Neural cell (in vitro differentiated cells): ENCODE measurements at regions not wholly inside any gene's neighbourhood (a gene's known extent, or its start where the extent isn't known, plus 50 kb on each side); places are given as distances from the start of the nearest gene placed in this dataset.

ENCODE experiments used
- H2AFZ ChIP-seq: fragments of 200-600, 300-800 bp; sonication (generic), shearing (Covaris generic); 2 replicates; pipeline ENCODE4 v1.6.0; 2014; ENCODE audit warnings: low read depth, mild to moderate bottlenecking, antibody characterized with exemption, low read length, moderate library complexity
- H3F3A ChIP-seq: fragments of 200-600 bp; shearing (Covaris generic); 2 replicates; pipeline ENCODE4 v1.6.1; 2016; ENCODE audit warnings: mild to moderate bottlenecking, moderate library complexity, mixed read lengths, antibody characterized with exemption, low read length; ENCODE audit not compliant: insufficient read depth, poor library complexity, severe bottlenecking
- H3K27ac ChIP-seq: fragments of 200-600, 300-800 bp; sonication (generic), shearing (Covaris generic); 2 replicates; pipeline ENCODE4 v1.5.1; 2014; ENCODE audit warnings: mild to moderate bottlenecking, low read length, moderate library complexity
- H3K27me3 ChIP-seq: fragments of 300-800, 200-600 bp; sonication (generic), shearing (Covaris generic); 2 replicates; pipeline ENCODE4 v1.6.0; 2014; ENCODE audit warnings: mild to moderate bottlenecking, low read depth, low read length, moderate library complexity; ENCODE audit not compliant: insufficient read depth
- H3K36me3 ChIP-seq: fragments of 300-800, 200-600 bp; sonication (generic), shearing (Covaris generic); 2 replicates; pipeline ENCODE4 v1.5.1; 2014; ENCODE audit warnings: mild to moderate bottlenecking, antibody characterized with exemption, low read length, moderate library complexity; ENCODE audit not compliant: insufficient read depth
- H3K4me2 ChIP-seq: fragments of 300-800, 200-600 bp; sonication (generic), shearing (Covaris generic); 2 replicates; pipeline ENCODE4 v1.6.0; 2014; ENCODE audit warnings: mild to moderate bottlenecking, low read length
- H3K4me3 ChIP-seq: fragments of 300-800, 200-600 bp; sonication (generic), shearing (Covaris generic); 2 replicates; pipeline ENCODE4 v1.5.1; 2014; ENCODE audit warnings: mild to moderate bottlenecking, low read length, moderate library complexity
- H3K79me2 ChIP-seq: fragments of 200-600 bp; shearing (Covaris generic); replicated peaks from 2 replicates; pipeline ENCODE4 v1.6.0; 2014; ENCODE audit warnings: mild to moderate bottlenecking, low read length, moderate library complexity; ENCODE audit not compliant: insufficient read depth
- H3K9ac ChIP-seq: fragments of 300-800, 200-600 bp; sonication (generic), shearing (Covaris generic); 2 replicates; pipeline ENCODE4 v1.6.1; 2016; ENCODE audit warnings: mild to moderate bottlenecking, low read length, mixed read lengths
- H3K9me2 ChIP-seq: fragments of 200-600 bp; shearing (Covaris generic); 2 replicates; pipeline ENCODE4 v1.6.1; 2016; ENCODE audit warnings: mild to moderate bottlenecking, low read length, mixed read lengths; ENCODE audit not compliant: insufficient read depth
- H3K9me3 ChIP-seq: fragments of 200-600, 300-800 bp; sonication (generic), shearing (Covaris generic); 2 replicates; pipeline ENCODE4 v1.6.1; 2016; ENCODE audit warnings: mild to moderate bottlenecking, mixed run types, low read length, moderate library complexity, mixed read lengths
- H4K20me1 ChIP-seq: fragments of 200-600 bp; shearing (Covaris generic); 2 replicates; pipeline ENCODE4 v1.6.1; 2016; ENCODE audit warnings: mild to moderate bottlenecking, mixed run types; ENCODE audit not compliant: insufficient read depth
- EP300 ChIP-seq: fragments of 450-650 bp; conservative IDR thresholded peaks from 2 replicates; pipeline ENCODE4 v1.6.1; 2014; ENCODE audit warnings: antibody characterized with exemption, mild to moderate bottlenecking, moderate library complexity; ENCODE audit not compliant: poor library complexity, severe bottlenecking
- EZH2 ChIP-seq: fragments of 200-600, 300-800 bp; shearing (Covaris generic), sonication (generic); IDR thresholded peaks from 2 replicates; pipeline ENCODE4 v1.6.1; 2014; ENCODE audit warnings: antibody characterized with exemption, low read length, borderline replicate concordance, mild to moderate bottlenecking; ENCODE audit not compliant: insufficient read depth, poor library complexity, severe bottlenecking
- MXI1 ChIP-seq: fragments of 450-650 bp; conservative IDR thresholded peaks from 2 replicates; pipeline ENCODE4 v1.6.1; 2014; ENCODE audit warnings: antibody characterized with exemption, mild to moderate bottlenecking; ENCODE audit not compliant: poor library complexity, severe bottlenecking
- POLR2AphosphoS5 ChIP-seq: IDR thresholded peaks from 2 replicates; pipeline ENCODE4 v1.6.1; 2012
- RAD21 ChIP-seq: fragments of 450-650 bp; conservative IDR thresholded peaks from 2 replicates; pipeline ENCODE4 v1.6.1; 2014; ENCODE audit warnings: antibody characterized with exemption, mild to moderate bottlenecking, moderate library complexity
- SMC3 ChIP-seq: fragments of 450-650 bp; conservative IDR thresholded peaks from 2 replicates; pipeline ENCODE4 v1.6.1; 2014; ENCODE audit warnings: antibody characterized with exemption, mild to moderate bottlenecking, moderate library complexity; ENCODE audit not compliant: poor library complexity
- TAF1 ChIP-seq: IDR thresholded peaks from 2 replicates; pipeline ENCODE4 v1.6.1; 2012; ENCODE audit warnings: low read depth
- TF ChIP-seq, protein P1 (sequence below): IDR thresholded peaks from 2 replicates; pipeline ENCODE4 v1.6.1; 2012; ENCODE audit warnings: borderline replicate concordance
- TF ChIP-seq, protein P2 (sequence below): fragments of 450-650 bp; IDR thresholded peaks from 2 replicates; pipeline ENCODE4 v1.5.1; 2014; ENCODE audit warnings: antibody characterized with exemption, mild to moderate bottlenecking, moderate library complexity; ENCODE audit not compliant: poor library complexity, severe bottlenecking

DNA sequence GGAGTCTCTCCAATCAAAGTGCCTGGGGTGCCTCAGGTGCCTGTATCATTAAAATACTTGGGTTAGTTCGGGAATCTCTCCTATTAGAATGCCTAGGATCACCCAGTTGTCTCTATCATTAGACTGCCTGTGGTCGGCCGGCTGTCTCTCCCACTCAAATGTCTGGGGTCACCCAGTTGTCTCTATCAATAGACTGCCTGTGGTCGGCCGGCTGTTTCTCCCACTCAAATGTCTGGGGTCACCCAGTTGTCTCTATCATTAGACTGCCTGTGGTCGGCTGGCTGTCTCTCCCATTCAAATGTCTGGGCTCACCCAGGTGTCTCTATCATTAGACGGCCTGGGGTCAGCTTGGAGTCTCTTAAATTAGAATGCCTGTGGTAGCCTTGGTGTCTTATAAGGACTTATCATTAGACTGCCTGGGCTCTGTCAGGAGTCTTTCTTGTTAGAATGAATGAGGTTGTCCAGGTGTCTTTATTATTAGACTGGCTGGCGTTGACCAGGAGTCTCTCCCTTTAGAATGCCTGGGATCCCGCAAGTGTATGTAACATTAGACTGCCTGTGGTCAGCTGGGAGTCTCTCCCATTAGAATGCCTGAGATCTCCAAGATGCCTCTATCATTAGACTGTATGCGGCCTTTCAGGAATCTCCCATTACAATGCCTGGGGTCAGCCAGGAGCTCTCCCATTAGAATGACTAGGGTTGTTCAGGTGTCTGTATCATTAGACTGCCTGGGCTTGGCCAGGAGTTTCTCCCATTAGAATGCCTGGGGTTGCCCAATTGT is 1555.5 kb downstream of the UQCRFS1 start:
- Histone ChIP-seq H3K4me2 (no peak overlapping the region), H3K9ac (no peak overlapping the region), H3K27me3 (no peaks in the 10 kb centered on the region), H4K20me1 (no peaks in the 10 kb centered on the region), H3K4me3 (no peak overlapping the region), H3K9me2 (no peaks in the 10 kb centered on the region), H3K36me3 (no peaks in the 10 kb centered on the region), H3K27ac (no peak overlapping the region), H3F3A (no peaks in the 10 kb centered on the region), H3K9me3 (no peaks in the 10 kb centered on the region), H3K79me2 (no peaks in the 10 kb centered on the region), H2AFZ (no peak overlapping the region)
- TF ChIP-seq EP300 (no peak), POLR2AphosphoS5 (no peak), SMC3 (no peak), EZH2 (no peak), MXI1 (no peak), RAD21 (no peak), TAF1 (no peak)
- TF ChIP-seq, protein P1, sequence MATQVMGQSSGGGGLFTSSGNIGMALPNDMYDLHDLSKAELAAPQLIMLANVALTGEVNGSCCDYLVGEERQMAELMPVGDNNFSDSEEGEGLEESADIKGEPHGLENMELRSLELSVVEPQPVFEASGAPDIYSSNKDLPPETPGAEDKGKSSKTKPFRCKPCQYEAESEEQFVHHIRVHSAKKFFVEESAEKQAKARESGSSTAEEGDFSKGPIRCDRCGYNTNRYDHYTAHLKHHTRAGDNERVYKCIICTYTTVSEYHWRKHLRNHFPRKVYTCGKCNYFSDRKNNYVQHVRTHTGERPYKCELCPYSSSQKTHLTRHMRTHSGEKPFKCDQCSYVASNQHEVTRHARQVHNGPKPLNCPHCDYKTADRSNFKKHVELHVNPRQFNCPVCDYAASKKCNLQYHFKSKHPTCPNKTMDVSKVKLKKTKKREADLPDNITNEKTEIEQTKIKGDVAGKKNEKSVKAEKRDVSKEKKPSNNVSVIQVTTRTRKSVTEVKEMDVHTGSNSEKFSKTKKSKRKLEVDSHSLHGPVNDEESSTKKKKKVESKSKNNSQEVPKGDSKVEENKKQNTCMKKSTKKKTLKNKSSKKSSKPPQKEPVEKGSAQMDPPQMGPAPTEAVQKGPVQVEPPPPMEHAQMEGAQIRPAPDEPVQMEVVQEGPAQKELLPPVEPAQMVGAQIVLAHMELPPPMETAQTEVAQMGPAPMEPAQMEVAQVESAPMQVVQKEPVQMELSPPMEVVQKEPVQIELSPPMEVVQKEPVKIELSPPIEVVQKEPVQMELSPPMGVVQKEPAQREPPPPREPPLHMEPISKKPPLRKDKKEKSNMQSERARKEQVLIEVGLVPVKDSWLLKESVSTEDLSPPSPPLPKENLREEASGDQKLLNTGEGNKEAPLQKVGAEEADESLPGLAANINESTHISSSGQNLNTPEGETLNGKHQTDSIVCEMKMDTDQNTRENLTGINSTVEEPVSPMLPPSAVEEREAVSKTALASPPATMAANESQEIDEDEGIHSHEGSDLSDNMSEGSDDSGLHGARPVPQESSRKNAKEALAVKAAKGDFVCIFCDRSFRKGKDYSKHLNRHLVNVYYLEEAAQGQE: no peak
- TF ChIP-seq, protein P2, sequence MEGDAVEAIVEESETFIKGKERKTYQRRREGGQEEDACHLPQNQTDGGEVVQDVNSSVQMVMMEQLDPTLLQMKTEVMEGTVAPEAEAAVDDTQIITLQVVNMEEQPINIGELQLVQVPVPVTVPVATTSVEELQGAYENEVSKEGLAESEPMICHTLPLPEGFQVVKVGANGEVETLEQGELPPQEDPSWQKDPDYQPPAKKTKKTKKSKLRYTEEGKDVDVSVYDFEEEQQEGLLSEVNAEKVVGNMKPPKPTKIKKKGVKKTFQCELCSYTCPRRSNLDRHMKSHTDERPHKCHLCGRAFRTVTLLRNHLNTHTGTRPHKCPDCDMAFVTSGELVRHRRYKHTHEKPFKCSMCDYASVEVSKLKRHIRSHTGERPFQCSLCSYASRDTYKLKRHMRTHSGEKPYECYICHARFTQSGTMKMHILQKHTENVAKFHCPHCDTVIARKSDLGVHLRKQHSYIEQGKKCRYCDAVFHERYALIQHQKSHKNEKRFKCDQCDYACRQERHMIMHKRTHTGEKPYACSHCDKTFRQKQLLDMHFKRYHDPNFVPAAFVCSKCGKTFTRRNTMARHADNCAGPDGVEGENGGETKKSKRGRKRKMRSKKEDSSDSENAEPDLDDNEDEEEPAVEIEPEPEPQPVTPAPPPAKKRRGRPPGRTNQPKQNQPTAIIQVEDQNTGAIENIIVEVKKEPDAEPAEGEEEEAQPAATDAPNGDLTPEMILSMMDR: no peak

DNA sequence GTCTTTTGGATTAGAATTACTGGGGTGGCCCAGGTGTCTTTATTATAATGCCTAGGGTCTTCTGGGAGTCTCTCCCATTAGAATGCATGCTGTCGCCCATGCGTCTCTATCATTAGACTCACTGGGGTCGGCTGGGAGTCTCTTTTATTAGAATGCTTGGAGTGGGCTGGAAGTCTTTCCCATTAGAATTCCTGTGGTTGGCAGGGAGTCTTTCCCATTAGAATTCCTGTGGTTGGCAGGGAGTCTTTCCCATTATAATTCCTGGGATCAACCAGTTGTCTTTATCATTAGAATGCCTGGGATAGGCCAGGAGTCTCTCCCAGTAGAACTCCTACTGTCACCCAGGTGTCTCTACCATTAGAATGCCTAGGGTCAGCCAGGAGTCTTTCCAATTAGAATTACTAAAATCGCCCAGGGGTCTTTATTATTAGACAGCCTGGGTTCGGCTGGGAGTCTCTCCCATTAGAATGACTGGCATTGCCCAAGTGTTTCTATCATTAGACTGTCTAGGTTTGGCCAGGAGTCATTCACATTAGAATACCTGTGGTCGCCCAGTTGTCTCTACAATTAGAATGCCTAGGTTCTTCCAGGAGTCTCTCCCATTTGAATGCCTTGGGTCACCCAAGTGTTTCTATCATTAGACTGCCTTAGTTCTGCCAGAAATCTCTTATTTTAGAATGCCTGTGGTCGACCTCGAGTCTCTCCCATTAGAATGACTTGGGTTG is 1558.5 kb downstream of the UQCRFS1 start:
- no peaks in the 10 kb centered on the region for H4K20me1 ChIP-seq
- no peak overlapping the region for H3K9ac ChIP-seq

More for the DNA sequence above, 1558.5 kb downstream of the UQCRFS1 start:
- TF ChIP-seq, protein P1: no peak
- TF ChIP-seq MXI1 (no peak), EZH2 (no peak), SMC3 (no peak), EP300 (no peak), TAF1 (no peak)
- TF ChIP-seq, protein P2: no peak
- H3K9me2 ChIP-seq: no peaks in the 10 kb centered on the region
- no peaks in the 10 kb centered on the region for H3F3A ChIP-seq
- H3K79me2 ChIP-seq: no peaks in the 10 kb centered on the region
- H3K27ac ChIP-seq: no peak overlapping the region
- H3K36me3 ChIP-seq: no peaks in the 10 kb centered on the region
- peaks cover 2% of the 10 kb centered on the region for H3K9me3 ChIP-seq
- no peak overlapping the region for H3K4me3 ChIP-seq
- no peaks in the 10 kb centered on the region for H3K27me3 ChIP-seq
- no peak overlapping the region for H3K4me2 ChIP-seq
- no peak overlapping the region for H2AFZ ChIP-seq
